Kidney glomerular epithelial cell (primary cell): ENCODE measurements at regions not wholly inside any gene's neighbourhood (a gene's known extent, or its start where the extent isn't known, plus 50 kb on each side); places are given as distances from the start of the nearest gene placed in this dataset.
"Not testable (repeated sequence)": the region's sequence is repeated elsewhere in the genome, so short reads cannot be mapped to it uniquely, and the experiment has no call there.

Source experiments
- DNase-seq: peaks from one replicate; lab custom pipeline; 2025; lab: John Stamatoyannopoulos, UW

- DNase-seq, result no peak
Observed at GRCh38 chr16:66206363-66206762, 160.1 kb upstream of the CDH5 start.

DNA sequence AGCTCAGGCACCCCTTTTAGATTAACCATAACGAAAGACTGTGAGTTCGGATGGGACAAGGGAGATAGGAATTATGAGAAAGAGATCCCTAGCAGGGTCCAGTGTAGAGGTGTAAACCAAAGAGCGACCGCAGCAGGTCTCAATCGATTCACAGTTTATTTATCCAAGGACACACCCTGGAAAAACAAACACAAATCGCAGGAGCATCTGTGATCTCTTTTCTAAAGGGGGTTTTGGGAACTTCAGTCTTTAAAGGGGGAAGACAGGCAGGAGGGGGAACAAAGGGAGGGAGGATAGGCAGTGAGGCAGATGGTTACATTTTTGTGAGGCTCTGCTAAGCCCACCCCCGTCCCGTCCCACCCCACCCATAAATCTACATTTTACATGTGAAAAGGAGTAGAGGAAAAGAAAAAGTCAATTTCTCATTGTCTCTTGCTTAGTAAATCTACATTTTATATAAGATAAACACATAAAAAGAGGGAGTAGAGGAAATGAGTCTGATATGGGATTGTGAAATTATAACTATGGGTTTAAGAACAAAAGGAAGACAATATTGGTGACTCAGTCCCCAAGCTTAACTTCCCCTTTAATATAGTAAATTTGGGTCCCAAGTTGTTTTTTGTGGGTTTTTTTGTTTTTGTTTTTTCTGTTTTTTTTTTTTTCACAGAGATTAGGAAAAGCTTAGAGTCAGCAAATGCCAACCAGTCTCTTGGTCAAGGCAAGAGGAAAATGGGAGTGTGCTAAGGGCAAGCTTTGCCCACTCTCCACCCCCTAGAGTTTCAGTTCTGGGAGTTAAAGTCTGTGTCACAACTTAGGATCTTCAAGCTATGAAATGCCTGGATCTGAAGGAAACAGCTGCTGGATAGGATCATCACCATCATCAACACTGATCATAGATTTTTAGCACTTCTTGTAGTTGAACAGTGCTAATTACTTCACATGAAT is 160.9 kb upstream of the CDH5 start:
- DNase-seq, result no peak

GRCh38 chr16:66204756-66205155 is 161.7 kb upstream of the CDH5 start:
- no peak for DNase-seq

- no peak for DNase-seq
Observed at GRCh38 chr16:66203476-66203875, 163.0 kb upstream of the CDH5 start.

GRCh38 chr16:66199189-66199588 is 167.3 kb upstream of the CDH5 start:
- DNase-seq, result no peak

DNA sequence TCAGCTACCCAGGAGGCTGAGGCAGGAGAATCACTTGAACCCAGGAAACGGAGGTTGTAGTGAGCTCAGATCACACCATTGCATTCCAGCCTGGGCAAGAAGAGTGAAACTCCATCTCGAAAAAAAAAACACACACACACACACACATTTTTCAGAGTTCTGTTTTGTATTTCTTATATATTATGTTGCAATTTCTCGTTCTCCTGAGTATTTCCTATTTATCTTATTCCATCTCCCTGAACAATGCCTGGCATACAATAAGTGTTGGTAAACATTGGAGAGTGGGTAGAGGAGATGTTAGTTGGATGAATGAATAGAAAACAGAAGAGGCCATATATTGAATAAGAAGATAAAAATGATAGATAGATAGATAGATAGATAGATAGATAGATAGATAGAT is 167.8 kb upstream of the CDH5 start:
- no peak for DNase-seq

DNA sequence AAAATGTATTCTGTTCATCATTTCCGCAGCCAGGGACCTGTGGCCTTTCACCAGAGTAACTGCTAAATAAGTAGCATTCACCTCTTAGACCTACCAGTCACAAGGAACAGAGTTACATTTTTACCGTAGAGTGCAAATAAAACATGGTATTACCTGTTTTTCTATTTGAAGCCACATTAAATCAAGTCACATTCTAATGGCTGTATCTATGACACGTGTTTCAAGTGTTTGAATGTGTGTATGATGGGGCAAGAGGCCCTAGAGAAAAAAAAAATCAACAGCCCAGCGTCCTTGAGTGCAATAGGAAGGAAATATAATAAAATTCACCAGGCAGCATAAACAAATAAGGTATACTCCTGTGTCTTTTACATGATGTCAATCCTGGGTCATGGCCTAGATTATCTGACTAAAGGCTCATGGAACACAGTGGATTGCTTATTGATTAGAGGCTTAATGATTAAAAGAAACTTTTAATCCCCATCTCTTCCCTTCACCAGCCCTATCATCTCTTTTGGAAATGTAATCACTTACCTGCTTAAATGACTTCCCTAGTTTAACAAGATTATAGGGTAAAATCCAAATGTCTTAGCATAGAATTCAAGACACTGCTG is 168.7 kb upstream of the CDH5 start:
- no peak for DNase-seq

DNA sequence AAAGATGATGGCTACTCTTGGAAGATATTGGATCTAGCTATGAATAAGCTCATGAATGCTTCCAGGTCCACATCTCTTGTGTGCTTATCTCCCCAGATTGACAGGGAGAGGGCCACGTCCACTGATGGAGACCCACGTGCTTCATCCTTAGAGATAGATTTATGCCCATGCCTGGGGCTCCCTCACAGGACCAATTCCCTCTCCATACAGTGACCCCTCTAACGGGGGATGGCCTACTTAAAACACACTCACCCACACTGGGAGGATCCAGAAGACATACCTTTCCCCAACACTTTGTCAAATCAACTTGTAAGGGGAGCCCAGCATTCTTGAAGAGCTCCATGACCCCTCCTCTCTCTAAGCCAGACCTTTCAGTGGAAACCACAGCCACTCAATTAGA is 169.7 kb upstream of the CDH5 start:
- DNase-seq, result no peak

GRCh38 chr16:66194866-66195265 is 171.6 kb upstream of the CDH5 start:
- DNase-seq, result no peak

- DNase-seq, result no peak
Observed at GRCh38 chr16:66193543-66194229, 172.8 kb upstream of the CDH5 start.

GRCh38 chr16:66190411-66190810 is 176.1 kb upstream of the CDH5 start:
- no peak for DNase-seq

DNA sequence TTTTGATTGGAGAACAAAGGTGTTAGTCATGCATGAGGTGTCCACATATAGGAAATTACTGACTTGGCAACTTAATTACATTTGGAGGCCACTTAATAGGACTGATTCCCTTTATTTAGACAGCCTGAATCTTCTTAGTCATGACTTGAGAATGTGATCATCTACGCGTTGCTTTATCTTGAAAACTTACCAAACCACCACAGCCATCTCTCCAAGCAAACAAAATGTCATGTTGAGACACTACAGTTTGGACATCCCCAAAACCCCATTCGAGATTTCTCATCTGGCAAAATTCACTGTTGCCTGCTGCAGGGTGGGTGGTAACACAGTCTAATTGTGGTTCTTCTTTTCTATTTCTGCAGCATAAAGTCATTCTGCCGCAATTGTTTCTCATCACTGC is 176.5 kb upstream of the CDH5 start:
- no peak for DNase-seq

- no peak for DNase-seq
Observed at GRCh38 chr16:66188917-66189725, 177.4 kb upstream of the CDH5 start.

- no peak for DNase-seq
Observed at GRCh38 chr16:66186251-66186785, 180.2 kb upstream of the CDH5 start.

DNA sequence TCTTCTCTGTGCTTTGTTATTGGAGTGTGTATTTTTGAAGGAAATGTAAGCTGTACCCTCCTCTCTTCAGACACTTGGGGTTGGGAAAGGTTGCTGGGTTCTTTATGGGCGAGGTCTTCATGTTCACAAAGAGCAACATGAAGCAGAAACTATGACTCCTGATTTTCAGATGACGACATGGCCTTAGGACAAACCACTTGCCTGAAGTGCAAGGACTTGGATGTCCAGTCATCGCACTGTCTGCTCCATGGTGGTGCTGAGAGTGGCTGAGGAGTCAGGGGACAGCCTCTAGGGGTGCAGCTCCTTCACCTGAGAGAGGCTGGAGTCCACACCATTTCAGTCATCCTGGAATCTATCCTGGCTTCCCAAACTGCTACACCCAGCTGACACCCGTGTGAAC is 183.9 kb upstream of the CDH5 start:
- DNase-seq, result no peak

DNA sequence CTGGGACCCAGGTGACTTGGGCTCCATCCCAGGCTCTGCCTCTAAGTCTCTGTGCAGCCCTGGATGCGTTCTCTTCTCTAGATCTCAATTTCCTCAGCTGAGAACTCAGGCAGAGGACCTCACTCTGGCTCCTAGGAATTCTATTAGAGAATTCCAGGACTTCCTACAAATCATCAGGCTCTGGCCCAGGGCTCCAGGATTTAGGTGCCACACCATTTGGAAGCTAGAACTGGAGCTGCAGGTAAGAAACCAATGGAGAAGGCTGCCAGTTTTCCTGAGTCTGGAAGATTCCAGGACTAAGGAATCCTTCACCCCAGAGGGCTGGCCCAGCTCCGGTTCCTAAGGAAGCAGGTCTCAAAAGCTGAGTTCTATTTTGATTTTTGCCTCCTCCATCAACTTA is 189.8 kb upstream of the CDH5 start:
- no peak for DNase-seq

DNA sequence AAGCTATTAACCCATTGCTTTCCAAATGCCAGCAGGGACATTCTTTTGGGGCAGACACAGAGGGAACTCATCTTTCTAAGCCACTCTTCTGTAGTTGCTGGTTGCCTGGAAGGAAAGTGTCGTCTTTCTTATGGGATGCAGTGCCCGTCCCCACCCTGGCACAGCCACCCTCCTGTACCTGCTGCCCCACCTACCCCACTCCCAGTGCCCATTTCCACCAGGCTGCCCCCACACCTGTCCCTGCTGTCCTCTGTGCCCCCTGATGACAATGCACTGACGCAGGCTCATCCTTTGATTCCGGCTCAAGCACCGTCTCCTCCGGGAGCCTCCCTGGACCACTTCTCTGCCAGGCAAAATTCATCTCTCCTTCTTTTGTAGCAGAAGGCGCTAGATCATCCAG is 190.4 kb upstream of the CDH5 start:
- no peak for DNase-seq

- DNase-seq, result no peak
Observed at GRCh38 chr16:66175636-66176035, 190.9 kb upstream of the CDH5 start.

DNA sequence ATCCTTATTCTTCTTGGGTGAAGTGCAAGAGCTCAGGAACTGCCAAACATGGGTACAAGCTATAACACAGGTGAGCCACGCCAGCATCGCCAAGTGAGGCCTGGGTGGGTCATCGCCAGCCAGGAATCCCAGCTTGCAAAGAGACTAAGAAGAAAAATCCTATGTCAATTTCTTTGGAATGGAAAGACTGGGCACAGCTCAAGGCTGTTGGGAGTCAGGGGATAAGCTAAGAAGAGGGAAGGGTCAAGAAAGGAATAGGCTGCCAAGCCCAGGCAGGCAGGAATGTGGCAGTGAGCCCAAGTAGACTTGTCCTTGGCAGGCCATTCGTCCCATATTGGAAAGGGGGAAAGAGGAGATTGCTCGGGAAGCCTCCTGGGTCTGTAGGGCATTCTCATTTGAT is 191.4 kb upstream of the CDH5 start:
- no peak for DNase-seq

GRCh38 chr16:66173796-66174195 is 192.7 kb upstream of the CDH5 start:
- not testable (repeated sequence) for DNase-seq

DNA sequence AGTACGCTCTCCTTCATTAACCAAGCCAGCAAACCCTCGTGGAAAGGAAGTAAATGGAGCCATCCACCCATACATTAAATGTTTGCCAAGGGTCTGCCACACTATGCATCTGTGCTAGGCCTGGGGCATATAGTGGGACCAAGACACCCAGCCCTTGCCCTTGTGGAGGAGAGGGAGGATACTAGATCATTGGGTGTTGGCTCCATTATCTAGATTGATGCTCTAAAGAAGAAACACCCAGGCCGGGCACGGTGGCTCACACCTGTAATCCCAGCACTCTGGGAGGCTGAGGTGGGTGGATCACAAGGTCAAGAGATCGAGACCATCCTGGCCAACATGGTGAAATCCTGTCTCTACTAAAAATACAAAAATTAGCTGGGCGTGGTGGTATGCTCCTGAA is 193.3 kb upstream of the CDH5 start:
- DNase-seq, result not testable (repeated sequence)

DNA sequence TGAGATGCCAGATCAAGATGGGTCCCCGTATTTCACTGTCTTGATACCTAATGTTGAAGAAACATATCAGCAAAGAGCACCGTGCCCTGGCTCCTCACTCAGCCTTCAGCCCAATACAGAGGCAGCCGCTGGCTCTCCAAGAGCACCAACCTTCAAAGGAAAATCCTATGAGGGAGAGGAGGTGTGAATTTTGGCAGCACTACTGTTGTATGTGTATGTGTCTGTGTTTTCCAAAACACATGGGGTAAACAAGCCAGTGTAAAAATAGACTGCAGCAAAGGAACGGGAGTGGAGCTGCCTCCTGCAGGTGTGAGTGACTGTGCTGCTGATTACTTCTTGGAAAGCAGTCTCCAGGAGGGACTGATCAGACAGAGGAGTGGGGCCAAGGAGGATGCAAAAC is 194.0 kb upstream of the CDH5 start:
- DNase-seq, result no peak
